CD4-positive, alpha-beta T cell treated with Interleukin-4 for 1 hour (primary cell): ENCODE measurements at regions not wholly inside any gene's neighbourhood (a gene's known extent, or its start where the extent isn't known, plus 50 kb on each side); places are given as distances from the start of the nearest gene placed in this dataset.
A peak's percentile ranks its signal among the peaks of the same experiment; 100 is the strongest.

Source experiments
- DNase-seq, 2 donors: peaks; one replicate each; pipeline ENCODE4 v3.0.0-alpha.2; 2020 to 2022

DNA sequence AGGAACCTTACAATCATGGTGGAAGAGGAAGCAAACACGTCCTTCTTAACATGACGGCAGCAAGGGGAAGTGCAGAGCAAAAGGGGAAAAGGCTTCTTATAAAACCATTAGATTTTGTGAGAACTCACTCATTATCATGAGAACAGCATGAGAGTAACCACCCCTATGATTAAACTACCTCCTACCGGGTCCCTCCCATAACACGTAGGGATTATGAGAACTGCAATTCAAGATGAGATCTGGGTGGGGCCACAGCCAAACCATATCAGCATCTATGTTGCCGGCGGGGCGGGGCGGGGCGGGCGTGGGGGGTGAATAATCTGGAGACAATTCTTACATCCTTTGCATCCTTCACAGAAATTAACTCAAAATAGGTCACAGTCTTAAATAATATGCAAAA, 58.8 kb upstream of the GFPT2 start:
- DNase-seq: no peak

DNA sequence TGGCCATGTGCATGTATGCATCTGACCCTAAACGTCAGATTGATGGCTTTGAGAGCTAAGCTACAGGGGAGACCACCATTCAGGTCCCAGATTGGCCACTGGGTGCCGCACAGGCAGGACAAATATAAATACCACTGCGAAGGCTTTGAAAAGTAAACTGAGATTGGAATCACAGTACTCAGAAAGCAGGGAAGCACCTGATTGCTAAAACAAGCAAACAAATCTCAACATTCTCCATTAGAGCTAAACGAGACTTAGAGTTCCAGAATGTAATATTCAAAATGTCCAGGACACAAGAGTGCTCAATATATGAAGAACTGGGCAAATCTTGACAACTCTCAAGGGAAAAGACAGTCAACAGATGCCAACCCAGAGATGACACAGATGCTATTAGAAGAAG, 61.0 kb upstream of the GFPT2 start:
- no peak for DNase-seq

- DNase-seq: no peak
These were observed 68.5 kb upstream of the GFPT2 start for GRCh38 chr5:180421672-180422071.

DNA sequence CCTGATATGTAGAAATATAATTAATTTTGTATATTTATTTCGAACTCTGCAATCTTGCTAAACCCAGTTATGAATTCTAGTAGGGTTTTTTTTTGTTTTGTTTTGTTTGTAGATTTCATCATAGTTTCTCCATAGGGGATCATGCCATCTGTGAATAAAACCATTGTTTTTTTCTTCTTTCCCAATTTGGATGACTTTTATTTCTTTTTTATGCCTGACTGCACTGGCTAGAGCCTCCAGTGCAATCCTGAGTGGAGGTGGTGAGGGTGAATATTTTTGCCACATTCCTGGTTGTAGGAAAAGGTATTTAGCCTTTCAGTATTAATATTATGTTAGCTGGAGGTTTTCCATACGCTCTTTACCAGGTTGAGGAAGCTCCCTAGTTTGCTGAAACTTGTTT, 70.0 kb upstream of the GFPT2 start:
- no peak for DNase-seq

DNA sequence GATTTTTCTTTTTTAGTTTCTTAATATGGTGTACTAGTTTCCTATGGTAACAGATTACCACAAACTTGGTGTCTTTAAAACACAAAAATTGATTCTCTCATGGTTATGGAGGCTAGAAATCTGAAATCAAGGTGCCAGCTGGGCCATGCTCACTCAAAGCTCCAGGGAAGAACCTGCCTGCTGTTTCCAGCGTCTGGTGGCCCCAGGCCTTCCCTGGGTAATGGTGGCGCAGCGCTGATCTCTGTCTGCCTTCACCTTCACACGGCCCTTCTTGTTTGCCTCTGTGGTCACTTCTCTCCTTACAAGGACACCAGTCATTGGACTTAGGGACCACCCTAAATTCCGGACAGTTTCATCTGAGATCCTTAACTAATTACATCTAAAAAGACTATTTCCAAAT, 70.5 kb upstream of the GFPT2 start:
- no peak for DNase-seq

DNA sequence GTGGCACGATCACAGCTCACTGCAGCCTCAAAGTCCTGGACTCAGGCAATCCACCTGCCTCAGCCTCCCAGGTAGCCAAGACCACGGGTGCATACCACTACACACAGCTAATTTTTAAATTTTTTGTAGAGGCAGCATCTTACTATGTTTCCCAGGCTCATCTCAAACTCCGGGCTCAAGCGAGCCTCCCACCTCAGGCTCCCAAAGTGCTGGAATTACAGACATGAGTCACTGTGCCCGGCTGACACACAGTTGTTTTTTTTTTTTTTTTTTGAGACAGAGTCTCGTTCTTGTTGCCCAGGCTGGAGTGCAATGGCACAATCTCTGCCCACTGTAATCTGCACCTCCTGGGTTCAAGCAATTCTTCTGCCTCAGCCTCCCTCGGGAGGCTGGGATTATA, 70.1 kb upstream of the CNOT6 start:
- DNase-seq: no peak

GRCh38 chr5:180428598-180428997, 65.6 kb upstream of the CNOT6 start:
- DNase-seq: no peak

GRCh38 chr5:180431932-180432331, 62.2 kb upstream of the CNOT6 start:
- DNase-seq: no peak

DNA sequence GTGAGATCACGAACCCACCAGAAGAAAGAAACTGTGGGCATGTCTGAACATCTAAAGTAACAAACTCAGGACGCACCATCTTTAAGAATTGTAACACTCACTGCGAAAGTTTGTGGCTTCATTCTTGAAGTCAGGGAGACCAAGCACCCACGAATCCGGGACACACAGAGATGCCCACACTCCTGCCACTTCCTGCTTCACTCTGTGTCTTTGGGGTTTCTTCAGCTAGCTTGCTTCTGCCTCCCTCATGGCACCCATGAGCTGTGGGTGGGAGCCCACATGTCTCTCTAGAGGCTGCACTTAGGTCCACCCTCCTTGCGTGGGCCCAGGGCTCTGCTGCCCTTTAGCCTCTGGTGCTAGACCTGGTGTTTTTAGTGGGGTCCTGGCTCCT, 61.2 kb upstream of the CNOT6 start:
- peak in 1 of 2 donors; percentile 5 for DNase-seq

DNA sequence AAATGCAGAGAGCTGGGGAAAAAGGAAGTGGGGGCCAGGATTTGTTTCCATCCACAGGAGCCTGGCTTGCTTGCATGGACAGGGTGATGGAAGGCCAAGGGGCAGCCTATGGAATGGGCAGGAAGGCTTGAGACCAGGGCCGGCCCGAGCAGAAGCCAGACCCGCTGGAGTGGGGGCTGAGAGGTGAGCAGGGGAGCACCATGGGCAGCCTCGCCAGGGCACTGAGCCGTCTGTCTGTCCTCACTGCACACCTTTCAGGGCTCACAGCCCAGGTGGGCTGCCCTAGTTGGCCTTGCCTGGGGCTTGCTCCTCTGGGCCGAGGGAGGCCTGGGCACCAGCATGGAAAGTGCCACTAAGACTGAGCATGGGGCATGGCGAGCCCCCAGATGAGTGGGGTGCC, 58.6 kb upstream of the CNOT6 start:
- no peak for DNase-seq

DNA sequence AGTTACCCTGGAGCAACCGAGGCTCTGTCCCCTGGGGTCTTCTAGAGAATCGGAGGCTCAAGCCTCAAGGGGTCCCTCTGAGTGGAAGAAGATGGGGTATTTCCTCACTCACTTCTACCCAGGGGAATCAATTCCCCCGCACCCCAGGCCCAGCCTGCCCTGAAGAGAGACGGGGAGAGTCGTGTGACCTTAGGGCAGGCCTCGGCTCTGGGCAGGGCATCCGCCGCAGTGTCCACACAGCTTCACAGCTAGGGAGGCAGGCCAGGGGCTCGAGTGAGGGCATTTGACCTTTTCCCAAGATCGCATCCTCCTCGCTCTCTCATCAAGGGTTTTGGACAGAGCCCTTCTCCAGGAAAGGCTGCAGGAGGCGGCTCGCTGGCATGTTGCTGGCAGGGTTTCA, 57.9 kb upstream of the CNOT6 start:
- DNase-seq: no peak

DNA sequence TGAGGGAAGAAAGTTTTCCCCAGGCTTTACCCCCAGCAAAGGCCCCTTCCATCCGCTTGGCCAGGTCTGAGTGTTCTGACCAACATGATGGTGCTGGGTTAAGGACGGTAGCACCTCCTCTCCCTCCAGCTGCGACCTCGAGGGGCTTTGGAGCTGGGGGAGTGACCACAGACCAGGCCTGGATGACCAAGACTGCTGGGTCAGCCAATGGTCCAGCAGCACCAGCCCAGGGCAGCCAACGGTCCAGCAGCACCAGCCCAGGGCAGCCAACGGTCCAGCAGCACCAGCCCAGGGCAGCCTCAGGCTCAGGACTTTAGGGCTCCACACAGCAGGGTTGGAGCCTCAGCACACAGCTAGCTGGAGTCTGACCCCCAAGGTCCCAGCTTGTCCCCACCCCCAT, 57.2 kb upstream of the CNOT6 start:
- DNase-seq: no peak

GRCh38 chr5:180437336-180437735, 56.8 kb upstream of the CNOT6 start:
- no peak for DNase-seq

- no peak for DNase-seq
These were observed 55.1 kb upstream of the CNOT6 start for GRCh38 chr5:180438785-180439780.

DNA sequence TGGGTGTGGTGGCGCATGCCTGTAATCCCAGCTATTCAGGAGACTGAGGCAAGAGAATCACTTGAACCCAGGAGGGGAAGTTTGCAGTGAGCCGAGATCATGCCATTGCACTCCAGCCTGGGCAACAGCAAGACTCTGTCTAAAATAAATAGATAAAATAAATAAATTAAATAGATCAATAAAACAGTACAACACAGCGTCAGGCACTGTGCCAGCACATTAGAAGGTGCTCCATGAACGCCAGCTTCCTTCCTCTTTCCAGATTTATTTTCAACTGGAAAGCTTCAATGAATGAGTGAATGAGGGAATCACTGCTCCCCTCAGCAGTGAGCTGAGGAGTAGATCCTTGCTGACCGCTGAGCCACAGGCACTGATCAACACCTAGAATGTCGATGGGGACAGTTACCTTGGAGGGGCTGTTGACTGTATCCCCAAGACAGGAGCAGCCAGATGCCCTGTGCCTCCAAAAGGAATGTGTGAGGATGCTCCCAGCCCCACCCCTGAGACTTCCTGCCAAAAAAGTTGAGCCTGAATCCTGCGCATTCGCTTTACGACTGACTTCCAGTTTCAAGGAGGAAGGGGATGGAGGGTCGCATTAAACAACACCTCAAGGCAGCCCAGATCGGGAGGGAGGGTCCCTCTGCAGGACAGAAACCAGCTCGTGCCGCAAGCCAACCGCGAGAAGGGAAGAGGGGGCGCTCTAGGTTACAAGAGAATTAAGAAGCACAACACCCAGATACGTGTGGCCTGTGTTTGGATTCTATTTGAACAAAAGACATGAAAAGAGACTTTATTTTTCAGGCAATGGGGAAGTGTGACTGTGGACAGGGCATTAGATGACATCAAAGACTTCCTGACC, 54.0 kb upstream of the CNOT6 start:
- no peak for DNase-seq

- no peak for DNase-seq
These were observed 52.6 kb upstream of the CNOT6 start for GRCh38 chr5:180441564-180442051.
